PC-9 (cell line): ENCODE measurements at regions not wholly inside any gene's neighbourhood (a gene's known extent, or its start where the extent isn't known, plus 50 kb on each side); places are given as distances from the start of the nearest gene placed in this dataset.

Experiments
- BruUV-seq: library from RNA; stranded (reverse); fragments of 400-500 nt; replicated peaks from 2 replicates; lab custom pipeline; 2021; lab: Mats Ljungman, UMichigan
- CTCF ChIA-PET: fragments of 300-600 bp; sonication (Branson Sonifier 250); formaldehyde crosslinking; loops from one replicate; lab custom pipeline; 2022; ENCODE audit warnings: antibody characterized with exemption; lab: Charles Lee
- POLR2A ChIA-PET: fragments of 300-600 bp; sonication (Branson Sonifier 250); formaldehyde crosslinking; loops from one replicate; lab custom pipeline; 2022; ENCODE audit warnings: antibody characterized with exemption; ENCODE audit not compliant: unreplicated experiment; lab: Charles Lee
- DNase-seq, 2 experiments: peaks; one replicate each; pipeline versions ENCODE4 v3.0.0 to v3.0.0-alpha.2; 2015 to 2022; ENCODE audit warnings: mixed read lengths in 1 of 2
- H2AFZ ChIP-seq: fragments of 200-600 bp; sonication (generic); 2 replicates; pipeline ENCODE4 v1.8.1; 2017; ENCODE audit warnings: antibody characterized with exemption
- H3F3A ChIP-seq: fragments of 200-600 bp; sonication (generic); 2 replicates; pipeline ENCODE4 v1.8.1; 2017; ENCODE audit warnings: antibody characterized with exemption, mild to moderate bottlenecking, low read depth; ENCODE audit not compliant: insufficient read depth
- H3K27ac ChIP-seq: fragments of 200-600 bp; sonication (generic); 2 replicates; pipeline ENCODE4 v1.6.1; 2016; ENCODE audit warnings: mixed run types
- H3K27me3 ChIP-seq: fragments of 200-600 bp; sonication (generic); 2 replicates; pipeline ENCODE4 v1.6.1; 2016; ENCODE audit warnings: low read depth, mixed run types; ENCODE audit not compliant: insufficient read depth
- H3K36me3 ChIP-seq: fragments of 200-600 bp; sonication (generic); 2 replicates; pipeline ENCODE4 v1.6.1; 2016; ENCODE audit warnings: low read depth, mixed run types
- H3K4me1 ChIP-seq: fragments of 200-600 bp; sonication (generic); replicated peaks from 2 replicates; pipeline ENCODE4 v1.6.1; 2016; ENCODE audit warnings: mixed run types; ENCODE audit not compliant: insufficient read depth
- H3K4me2 ChIP-seq: fragments of 200-600 bp; sonication (generic); 2 replicates; pipeline ENCODE4 v1.6.1; 2017; ENCODE audit warnings: mixed run types
- H3K4me3 ChIP-seq: fragments of 200-600 bp; sonication (generic); 2 replicates; pipeline ENCODE4 v1.6.1; 2016; ENCODE audit warnings: mixed run types
- H3K79me2 ChIP-seq: fragments of 200-600 bp; sonication (generic); 2 replicates; pipeline ENCODE4 v1.6.1; 2017; ENCODE audit warnings: low read depth, mixed run types
- H3K9me2 ChIP-seq: fragments of 200-600 bp; sonication (generic); 2 replicates; pipeline ENCODE4 v1.8.1; 2017; ENCODE audit warnings: mild to moderate bottlenecking; ENCODE audit not compliant: insufficient read depth
- H3K9me3 ChIP-seq: fragments of 200-600 bp; sonication (generic); 2 replicates; pipeline ENCODE4 v1.8.1; 2016; ENCODE audit warnings: low read depth; ENCODE audit not compliant: insufficient read depth
- H4K20me1 ChIP-seq: fragments of 200-600 bp; sonication (generic); 2 replicates; pipeline ENCODE4 v1.8.1; 2017; ENCODE audit not compliant: insufficient read depth
- CTCF ChIP-seq: fragments of 200-600 bp; sonication (generic); conservative IDR thresholded peaks from 2 replicates; pipeline ENCODE4 v1.6.1; 2017; ENCODE audit warnings: mixed run types, antibody characterized with exemption, mild to moderate bottlenecking, moderate library complexity
- EZH2 ChIP-seq: fragments of 200-600 bp; sonication (generic); IDR thresholded peaks from 2 replicates; pipeline ENCODE4 v1.8.0; 2017; ENCODE audit warnings: antibody characterized with exemption, low read depth
- intact Hi-C: fragments of 100-400 bp; cut with micrococcal nuclease; formaldehyde crosslinking; loops from one replicate; pipeline ENCODE4 v1.10.0; 2022; ENCODE audit not compliant: unreplicated experiment

DNA sequence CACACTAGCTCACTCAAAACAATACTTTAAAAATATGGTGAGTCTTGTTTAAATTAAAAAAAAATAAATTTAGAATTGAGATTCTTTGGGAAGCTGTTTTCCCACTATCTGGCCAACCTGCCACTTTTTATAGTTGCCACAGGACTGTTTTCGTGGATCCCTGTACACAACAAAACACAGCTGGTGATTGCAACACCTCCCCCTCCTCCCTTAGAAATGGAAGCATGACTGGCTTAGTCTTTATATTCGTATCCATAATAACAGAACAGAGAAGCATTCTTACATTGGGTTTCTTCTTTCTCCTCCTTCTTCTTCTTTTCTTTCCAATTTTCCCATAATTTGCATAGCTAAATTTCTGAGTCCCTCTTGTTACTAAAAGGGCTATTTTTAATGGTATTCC lies 79.5 kb upstream of the GJB6 start:
- Histone ChIP-seq H3K9me2 (no peaks in the 10 kb centered on the region), H3F3A (no peaks in the 10 kb centered on the region), H3K27me3 (no peaks in the 10 kb centered on the region), H3K4me2 (no peak overlapping the region), H3K4me1 (no peaks in the 10 kb centered on the region), H3K27ac (no peak overlapping the region), H3K36me3 (no peaks in the 10 kb centered on the region), H2AFZ (no peak overlapping the region), H3K79me2 (no peaks in the 10 kb centered on the region), H4K20me1 (no peaks in the 10 kb centered on the region), H3K4me3 (no peak overlapping the region), H3K9me3 (no peaks in the 10 kb centered on the region)
- intact Hi-C loops: no loop called here
- POLR2A ChIA-PET: no interaction called here
- DNase-seq: no peak
- TF ChIP-seq EZH2: no peak
- TF ChIP-seq CTCF: no peak
- no TSS peak for BruUV-seq
- CTCF ChIA-PET: no interaction called here

DNA sequence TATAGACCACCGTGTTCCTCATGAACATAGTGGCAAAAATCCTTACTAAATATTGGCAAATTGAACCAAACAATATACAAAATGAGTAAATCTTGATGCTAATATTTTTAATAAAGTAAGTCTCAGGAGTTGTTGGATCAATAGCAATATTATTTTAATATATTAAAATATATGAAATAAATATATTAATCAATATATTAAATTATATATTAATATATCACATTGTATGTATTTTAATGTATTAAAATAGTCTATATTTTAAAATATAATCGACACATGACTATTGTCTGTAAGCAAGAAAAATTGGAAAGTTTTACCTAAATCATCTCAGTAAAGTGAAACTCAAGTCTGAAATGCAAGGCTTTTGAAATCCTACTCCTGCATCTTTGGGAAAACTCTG lies 78.9 kb upstream of the GJB6 start:
- BruUV-seq: no TSS peak
- intact Hi-C loops: no loop called here
- POLR2A ChIA-PET: no interaction called here
- H3K9me3 ChIP-seq: no peaks in the 10 kb centered on the region
- H3K4me1 ChIP-seq: no peaks in the 10 kb centered on the region
- no peaks in the 10 kb centered on the region for H4K20me1 ChIP-seq
- no peak for TF ChIP-seq EZH2
- no peak for TF ChIP-seq CTCF
- H3K9me2 ChIP-seq: no peaks in the 10 kb centered on the region
- DNase-seq: no peak
- H3K79me2 ChIP-seq: no peaks in the 10 kb centered on the region
- CTCF ChIA-PET: no interaction called here
- no peak overlapping the region for H3K4me2 ChIP-seq
- no peaks in the 10 kb centered on the region for H3K36me3 ChIP-seq
- H2AFZ ChIP-seq: no peak overlapping the region
- H3K27me3 ChIP-seq: no peaks in the 10 kb centered on the region
- no peaks in the 10 kb centered on the region for H3F3A ChIP-seq
- H3K4me3 ChIP-seq: no peak overlapping the region
- H3K27ac ChIP-seq: no peak overlapping the region

DNA sequence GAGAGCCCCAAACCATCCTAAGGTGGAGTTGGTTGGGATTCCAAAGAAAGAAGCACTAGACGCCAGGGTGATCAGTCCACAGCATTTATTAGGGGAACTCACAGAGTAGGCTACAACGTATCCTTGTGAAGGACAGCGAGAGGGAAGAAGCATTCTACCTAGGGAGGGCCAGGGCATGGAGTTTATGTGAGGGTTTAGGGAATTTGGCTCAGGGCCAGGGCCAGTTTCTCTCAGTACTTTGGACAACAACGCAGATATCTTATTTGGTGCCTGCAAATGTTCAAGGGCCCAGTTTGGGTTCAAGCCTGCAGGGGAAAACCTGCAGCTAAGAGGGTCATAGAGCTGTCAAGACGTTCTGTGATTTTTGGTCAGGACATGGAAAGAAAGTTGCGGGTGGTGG lies 73.9 kb upstream of the GJB6 start:
- TF ChIP-seq CTCF: no peak
- TF ChIP-seq EZH2: no peak
- Histone ChIP-seq H3K79me2 (no peaks in the 10 kb centered on the region), H3K4me2 (no peak overlapping the region), H3K9me3 (no peaks in the 10 kb centered on the region), H3K9me2 (no peaks in the 10 kb centered on the region), H4K20me1 (no peaks in the 10 kb centered on the region), H3F3A (no peaks in the 10 kb centered on the region), H3K27me3 (no peaks in the 10 kb centered on the region), H3K4me3 (no peak overlapping the region), H3K4me1 (no peaks in the 10 kb centered on the region), H2AFZ (no peak overlapping the region), H3K27ac (no peak overlapping the region), H3K36me3 (no peaks in the 10 kb centered on the region)
- ChIA-PET POLR2A (no interaction called here), CTCF (no interaction called here)
- intact Hi-C loops: no loop called here
- BruUV-seq: no TSS peak
- DNase-seq: no peak
